GM18502 (cell line): ENCODE measurements at regions not wholly inside any gene's neighbourhood (a gene's known extent, or its start where the extent isn't known, plus 50 kb on each side); places are given as distances from the start of the nearest gene placed in this dataset.
"Not testable (repeated sequence)": the region's sequence is repeated elsewhere in the genome, so short reads cannot be mapped to it uniquely, and the experiment has no call there.

Experiments used
- ATAC-seq: cut with Tn5 transposase; IDR thresholded peaks from one replicate; pipeline ENCODE4 v1.9.1; 2021; ENCODE audit warnings: mild to moderate bottlenecking; ENCODE audit not compliant: unreplicated experiment, poor library complexity

GRCh38 chr7:12927635-12928434 lies 240.4 kb downstream of the ARL4A start:
- ATAC-seq, result no peak

- no peak for ATAC-seq
These were observed 242.2 kb downstream of the ARL4A start for GRCh38 chr7:12929476-12930140.

GRCh38 chr7:12930534-12930933 lies 243.1 kb downstream of the ARL4A start:
- ATAC-seq, result no peak

GRCh38 chr7:12931465-12931864 lies 244.0 kb downstream of the ARL4A start:
- not testable (repeated sequence) for ATAC-seq

- ATAC-seq, result no peak
These were observed 252.3 kb downstream of the ARL4A start for GRCh38 chr7:12939694-12940093.

- no peak for ATAC-seq
These were observed 254.1 kb downstream of the ARL4A start for GRCh38 chr7:12941512-12941911.

- ATAC-seq, result no peak
These were observed 255.2 kb downstream of the ARL4A start for GRCh38 chr7:12942609-12943008.

- ATAC-seq, result no peak
These were observed 256.3 kb downstream of the ARL4A start for GRCh38 chr7:12943781-12944180.

GRCh38 chr7:12945901-12946300 lies 258.5 kb downstream of the ARL4A start:
- ATAC-seq, result no peak

- ATAC-seq, result no peak
These were observed 260.0 kb downstream of the ARL4A start for GRCh38 chr7:12947465-12947864.

- ATAC-seq, result no peak
These were observed 261.9 kb downstream of the ARL4A start for GRCh38 chr7:12949060-12949931.

- no peak for ATAC-seq
These were observed 264.0 kb downstream of the ARL4A start for GRCh38 chr7:12951397-12951801.

GRCh38 chr7:12954380-12955033 lies 267.1 kb downstream of the ARL4A start:
- ATAC-seq, result no peak

GRCh38 chr7:12957487-12957886 lies 270.1 kb downstream of the ARL4A start:
- ATAC-seq, result no peak

GRCh38 chr7:12961910-12962480 lies 274.6 kb downstream of the ARL4A start:
- no peak for ATAC-seq

GRCh38 chr7:12963435-12963834 lies 276.0 kb downstream of the ARL4A start:
- no peak for ATAC-seq

- ATAC-seq, result no peak
These were observed 277.4 kb downstream of the ARL4A start for GRCh38 chr7:12964836-12965235.

- ATAC-seq, result no peak
These were observed 278.3 kb downstream of the ARL4A start for GRCh38 chr7:12965767-12966166.

- ATAC-seq, result no peak
These were observed 279.9 kb downstream of the ARL4A start for GRCh38 chr7:12967322-12967721.

- ATAC-seq, result no peak
These were observed 281.5 kb downstream of the ARL4A start for GRCh38 chr7:12968836-12969422.
